Esophagus squamous epithelium (tissue), 5 donors: ENCODE measurements at regions not wholly inside any gene's neighbourhood (a gene's known extent, or its start where the extent isn't known, plus 50 kb on each side); places are given as distances from the start of the nearest gene placed in this dataset.

Experiments
- DNase-seq: peaks from one replicate; lab custom pipeline; 2025; lab: John Stamatoyannopoulos, UW
- H3K27ac ChIP-seq, 4 donors: fragments of 200-600 bp; sonication (generic); one replicate each; pipeline ENCODE4 v1.5.1; 2016 to 2019; ENCODE audit warnings: mild to moderate bottlenecking in 1 of 4
- H3K27me3 ChIP-seq, 4 donors: fragments of 200-600 bp; sonication (generic); 1 replicate in 3 of 4; 2 replicates in 1 of 4; pipeline versions ENCODE4 v1.5.1 to v1.6.0; 2017 to 2021; ENCODE audit warnings: antibody characterized with exemption in 1 of 4
- H3K36me3 ChIP-seq, 3 donors: fragments of 200-600 bp; sonication (generic); one replicate each; pipeline ENCODE4 v1.5.1; 2016 to 2019
- H3K4me1 ChIP-seq, 3 donors: fragments of 200-600 bp; sonication (generic); one replicate each; pipeline ENCODE4 v1.5.1; 2017 to 2019
- H3K4me3 ChIP-seq, 4 donors: fragments of 200-600 bp; sonication (generic); 1 replicate in 3 of 4; 2 replicates in 1 of 4; pipeline ENCODE4 v1.5.1; 2016 to 2019; ENCODE audit warnings: mild to moderate bottlenecking in 2 of 4, moderate library complexity in 1 of 4
- H3K9me3 ChIP-seq, 3 donors: fragments of 200-600 bp; sonication (generic); one replicate each; pipeline ENCODE4 v1.5.1; 2016 to 2019
- POLR2A ChIP-seq, 4 donors: fragments of 450-650 bp; IDR thresholded peaks; one replicate each; pipeline ENCODE4 v1.6.1; 2017; ENCODE audit warnings: antibody characterized with exemption in 4 of 4, mild to moderate bottlenecking in 4 of 4, moderate library complexity in 3 of 4
- WGBS, 2 donors: methylation state at CpG; one replicate each; pipeline ENCODE4 v1.1.5; 2018; 5-methylcytosine and 5-hydroxymethylcytosine counted together
- intact Hi-C: fragments of 100-400 bp; cut with DNase I; formaldehyde crosslinking; loops from one replicate; pipeline ENCODE4 v1.15.0; 2022
- TF ChIP-seq, protein P1 (sequence below), 6 experiments: fragments of 450-650 bp in 4 of 6; fragments of 200-600 bp in 2 of 6; sonication (generic) in 2 of 6; IDR thresholded peaks; one replicate each; pipeline ENCODE4 v1.5.1; 2016 to 2019; ENCODE audit warnings: antibody characterized with exemption in 6 of 6, mild to moderate bottlenecking in 4 of 6, moderate library complexity in 4 of 6
- donor health status: DM: yes; HTN: yes; CAD: no.

- H3K27me3 ChIP-seq = peaks cover 0 to 50% (median 0%) of the 10 kb centered on the region in 4 donors
- H3K27ac ChIP-seq = no peak overlapping the region
- 54 to 58% methylated on average over 11 to 12 of the region's 15 CpGs for WGBS, 2 donors
- intact Hi-C loops = no loop called here
- H3K36me3 ChIP-seq = no peaks in the 10 kb centered on the region
- H3K9me3 ChIP-seq = peaks cover 0 to 11% (median 0%) of the 10 kb centered on the region in 3 donors
- no peak overlapping the region for H3K4me3 ChIP-seq
- DNase-seq = no peak
- H3K4me1 ChIP-seq = peaks cover 0 to 19% (median 0%) of the 10 kb centered on the region in 3 donors
- TF ChIP-seq POLR2A (IDR thresholded peaks at IDR 0.05) = no peak
- TF ChIP-seq, protein P1, sequence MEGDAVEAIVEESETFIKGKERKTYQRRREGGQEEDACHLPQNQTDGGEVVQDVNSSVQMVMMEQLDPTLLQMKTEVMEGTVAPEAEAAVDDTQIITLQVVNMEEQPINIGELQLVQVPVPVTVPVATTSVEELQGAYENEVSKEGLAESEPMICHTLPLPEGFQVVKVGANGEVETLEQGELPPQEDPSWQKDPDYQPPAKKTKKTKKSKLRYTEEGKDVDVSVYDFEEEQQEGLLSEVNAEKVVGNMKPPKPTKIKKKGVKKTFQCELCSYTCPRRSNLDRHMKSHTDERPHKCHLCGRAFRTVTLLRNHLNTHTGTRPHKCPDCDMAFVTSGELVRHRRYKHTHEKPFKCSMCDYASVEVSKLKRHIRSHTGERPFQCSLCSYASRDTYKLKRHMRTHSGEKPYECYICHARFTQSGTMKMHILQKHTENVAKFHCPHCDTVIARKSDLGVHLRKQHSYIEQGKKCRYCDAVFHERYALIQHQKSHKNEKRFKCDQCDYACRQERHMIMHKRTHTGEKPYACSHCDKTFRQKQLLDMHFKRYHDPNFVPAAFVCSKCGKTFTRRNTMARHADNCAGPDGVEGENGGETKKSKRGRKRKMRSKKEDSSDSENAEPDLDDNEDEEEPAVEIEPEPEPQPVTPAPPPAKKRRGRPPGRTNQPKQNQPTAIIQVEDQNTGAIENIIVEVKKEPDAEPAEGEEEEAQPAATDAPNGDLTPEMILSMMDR (IDR thresholded peaks at IDR 0.05) = no peak
Measured at GRCh38 chr14:101501858-101502615, 59.3 kb upstream of the DIO3 start.

- peaks cover 0 to 11% (median 0%) of the 10 kb centered on the region in 3 donors for H3K9me3 ChIP-seq
- no peak overlapping the region for H3K4me3 ChIP-seq
- intact Hi-C loops = no loop called here
- 74 to 78% methylated on average over 11 to 12 of the region's 18 CpGs for WGBS, 2 donors
- no peaks in the 10 kb centered on the region for H3K36me3 ChIP-seq
- H3K4me1 ChIP-seq = peaks cover 0 to 15% (median 0%) of the 10 kb centered on the region in 3 donors
- no peak overlapping the region for H3K27ac ChIP-seq
- H3K27me3 ChIP-seq = peaks cover 0 to 42% (median 0%) of the 10 kb centered on the region in 4 donors
- DNase-seq = no peak
- TF ChIP-seq POLR2A (IDR thresholded peaks at IDR 0.05) = no peak
Measured at GRCh38 chr14:101502761-101503392, 58.4 kb upstream of the DIO3 start.

- Histone ChIP-seq H3K36me3 (no peaks in the 10 kb centered on the region), H3K4me1 (peaks cover 0 to 10% (median 0%) of the 10 kb centered on the region in 3 donors), H3K27ac (no peak overlapping the region), H3K27me3 (peaks cover 0 to 35% (median 0%) of the 10 kb centered on the region in 4 donors), H3K4me3 (no peak overlapping the region), H3K9me3 (peaks cover 0 to 11% (median 0%) of the 10 kb centered on the region in 3 donors)
- 93 to 96% methylated on average over 5 to 11 of the region's 14 CpGs for WGBS, 2 donors
- no peak for DNase-seq
- intact Hi-C loops = no loop called here
- TF ChIP-seq, protein P1 (IDR thresholded peaks at IDR 0.05) = no peak
- no peak for TF ChIP-seq POLR2A (IDR thresholded peaks at IDR 0.05)
Measured at GRCh38 chr14:101503431-101504095, 57.7 kb upstream of the DIO3 start.

- DNase-seq = no peak
- TF ChIP-seq POLR2A (IDR thresholded peaks at IDR 0.05) = no peak
- Histone ChIP-seq H3K27me3 (peaks cover 0 to 27% (median 0%) of the 10 kb centered on the region in 4 donors), H3K27ac (no peak overlapping the region), H3K4me1 (peaks cover 0 to 10% (median 0%) of the 10 kb centered on the region in 3 donors), H3K9me3 (peaks cover 0 to 11% (median 0%) of the 10 kb centered on the region in 3 donors), H3K36me3 (no peaks in the 10 kb centered on the region), H3K4me3 (no peak overlapping the region)
- intact Hi-C loops = no loop called here
- WGBS, 2 donors = 83 to 88% methylated on average over 20 to 23 of the region's 32 CpGs
Measured at GRCh38 chr14:101504096-101504948, 57.0 kb upstream of the DIO3 start.

- Histone ChIP-seq H3K27ac (no peak overlapping the region), H3K27me3 (peaks cover 0 to 19% (median 0%) of the 10 kb centered on the region in 4 donors), H3K36me3 (no peaks in the 10 kb centered on the region), H3K4me1 (peaks cover 0 to 10% (median 0%) of the 10 kb centered on the region in 3 donors), H3K9me3 (peaks cover 0 to 11% (median 0%) of the 10 kb centered on the region in 3 donors), H3K4me3 (no peak overlapping the region)
- intact Hi-C loops = no loop called here
- DNase-seq = no peak
- 59 to 85% methylated on average over 5 to 8 of the region's 20 CpGs for WGBS, 2 donors
- TF ChIP-seq POLR2A (IDR thresholded peaks at IDR 0.05) = no peak
- TF ChIP-seq, protein P1 (IDR thresholded peaks at IDR 0.05) = no peak
Measured at GRCh38 chr14:101505236-101505970, 55.9 kb upstream of the DIO3 start.
